ENCODE measurements at regions not wholly inside any gene's neighbourhood (a gene's known extent, or its start where the extent isn't known, plus 50 kb on each side); places are given as distances from the start of the nearest gene placed in this dataset.

GRCh38 chr6:134521116-134521501 lies 203.2 kb upstream of the SGK1 start:
- TF ChIP-seq CTCF (conservative IDR thresholded peaks at IDR 0.05) (no peak), ZFX (IDR thresholded peaks at IDR 0.05) (no peak)
